Limb (tissue), 2 donors: ENCODE measurements at regions not wholly inside any gene's neighbourhood (a gene's known extent, or its start where the extent isn't known, plus 50 kb on each side); places are given as distances from the start of the nearest gene placed in this dataset.

Experiments used
- DNase-seq, 2 donors: peaks; one replicate each; pipeline ENCODE4 v3.0.0-alpha.2; 2016; ENCODE audit errors: extremely low spot score in 2 of 2

- no peak for DNase-seq
These were observed 927.3 kb upstream of the ACVR2A start for GRCh38 chr2:146917431-146918042.

GRCh38 chr2:146916914-146917313, 927.9 kb upstream of the ACVR2A start:
- DNase-seq: no peak

- no peak for DNase-seq
These were observed 931.4 kb upstream of the ACVR2A start for GRCh38 chr2:146913476-146913875.

GRCh38 chr2:146912536-146912935, 932.3 kb upstream of the ACVR2A start:
- no peak for DNase-seq

- no peak for DNase-seq
These were observed 936.1 kb upstream of the ACVR2A start for GRCh38 chr2:146908776-146909175.

- DNase-seq: no peak
These were observed 946.7 kb upstream of the ACVR2A start for GRCh38 chr2:146898083-146898482.

GRCh38 chr2:146894514-146894913, 950.3 kb upstream of the ACVR2A start:
- no peak for DNase-seq

- DNase-seq: no peak
These were observed 951.3 kb upstream of the ACVR2A start for GRCh38 chr2:146893500-146894041.

- no peak for DNase-seq
These were observed 954.3 kb upstream of the ACVR2A start for GRCh38 chr2:146890491-146890890.

GRCh38 chr2:146879882-146880281, 964.9 kb upstream of the ACVR2A start:
- no peak for DNase-seq

GRCh38 chr2:146874260-146874658, 970.6 kb upstream of the ACVR2A start:
- DNase-seq: no peak

GRCh38 chr2:146873646-146874259, 971.1 kb upstream of the ACVR2A start:
- DNase-seq: no peak

GRCh38 chr2:146873056-146873455, 971.8 kb upstream of the ACVR2A start:
- DNase-seq: no peak

- DNase-seq: no peak
These were observed 974.1 kb upstream of the ACVR2A start for GRCh38 chr2:146870691-146871090.

GRCh38 chr2:146869328-146869727, 975.5 kb upstream of the ACVR2A start:
- no peak for DNase-seq

GRCh38 chr2:146868051-146868450, 976.8 kb upstream of the ACVR2A start:
- no peak for DNase-seq

- DNase-seq: no peak
These were observed 977.3 kb upstream of the ACVR2A start for GRCh38 chr2:146867477-146867986.

- DNase-seq: no peak
These were observed 990.9 kb upstream of the ACVR2A start for GRCh38 chr2:146853741-146854444.

GRCh38 chr2:146852661-146853060, 992.2 kb upstream of the ACVR2A start:
- no peak for DNase-seq

GRCh38 chr2:146850746-146851145, 994.1 kb upstream of the ACVR2A start:
- no peak for DNase-seq

GRCh38 chr2:146847846-146848245, 997.0 kb upstream of the ACVR2A start:
- no peak for DNase-seq

GRCh38 chr2:146844226-146844990, 1000.4 kb upstream of the ACVR2A start:
- DNase-seq: no peak
